SU-DHL-6 (cell line): ENCODE measurements at regions not wholly inside any gene's neighbourhood (a gene's known extent, or its start where the extent isn't known, plus 50 kb on each side); places are given as distances from the start of the nearest gene placed in this dataset.

ENCODE experiments used
- CTCF ChIP-seq: fragments of 200-600 bp; sonication (generic); IDR thresholded peaks from one replicate; pipeline ENCODE4 v1.5.1; 2017; ENCODE audit warnings: antibody characterized with exemption, mild to moderate bottlenecking, low read length, moderate library complexity; ENCODE audit not compliant: insufficient read depth, poor library complexity, severe bottlenecking
- EZH2phosphoT487 ChIP-seq: fragments of 200-600 bp; sonication (generic), shearing (Covaris generic); conservative IDR thresholded peaks from 2 replicates; pipeline ENCODE4 v1.6.1; 2018; ENCODE audit warnings: mild to moderate bottlenecking, antibody characterized with exemption, low read length, moderate library complexity, mixed read lengths

GRCh38 chr10:14423111-14423744, 92.5 kb upstream of the FRMD4A start:
- no peak for TF ChIP-seq CTCF
- no peak for TF ChIP-seq EZH2phosphoT487
